ENCODE measurements at regions not wholly inside any gene's neighbourhood (a gene's known extent, or its start where the extent isn't known, plus 50 kb on each side); places are given as distances from the start of the nearest gene placed in this dataset.

- TF ChIP-seq YY1 (IDR thresholded peaks at IDR 0.05; ENCODE audit: insufficient read depth, insufficient read length) (no peak), SUZ12 (IDR thresholded peaks at IDR 0.05; ENCODE audit: extremely low read depth, insufficient read depth, insufficient read length) (no peak)
These were observed 1113.0 kb downstream of the CBLN2 start for GRCh38 chr18:71431171-71431570.
